ENCODE measurements at regions not wholly inside any gene's neighbourhood (a gene's known extent, or its start where the extent isn't known, plus 50 kb on each side); places are given as distances from the start of the nearest gene placed in this dataset.

DNA sequence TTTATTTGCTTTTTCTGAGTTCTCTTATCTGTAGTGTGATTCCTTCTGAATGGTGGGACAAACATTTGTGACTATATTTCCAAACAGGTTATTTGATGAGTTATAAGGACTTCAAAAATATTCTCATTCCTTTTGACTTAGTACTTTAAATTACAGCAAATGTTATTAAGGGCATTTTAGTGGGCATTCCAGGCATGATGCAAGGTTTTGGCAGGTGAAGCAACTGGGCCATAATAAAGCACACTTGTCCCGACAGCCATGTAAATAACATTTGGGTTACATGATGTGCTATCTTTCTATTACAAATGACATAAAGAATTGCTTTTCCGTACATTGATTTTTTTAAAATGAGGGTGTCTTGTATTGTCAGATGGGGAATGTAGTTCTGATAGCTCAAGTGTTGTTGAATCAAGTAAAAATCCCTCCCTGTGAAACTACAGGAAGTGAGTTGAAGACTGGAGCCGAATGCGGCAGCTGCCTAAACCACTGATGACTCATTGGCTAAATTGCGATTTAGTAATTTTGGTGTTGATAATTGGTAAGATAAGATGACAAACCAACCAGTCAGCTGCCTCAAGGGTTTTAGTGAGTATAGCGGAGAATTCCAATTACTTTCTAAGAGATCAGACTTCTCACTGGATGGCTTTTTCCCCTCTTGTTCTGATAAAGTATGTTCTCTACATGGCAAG is 231.3 kb upstream of the NPY start:
- DNase-seq (ENCODE audit: low spot score), result no peak
- WGBS, 2 donors (ENCODE audit: extremely low coverage in 2 of 2, insufficient read length in 2 of 2, insufficient replicate concordance in 1 of 2), result no CpG with 5 or more reads among the region's 6 CpGs
- H4K91ac ChIP-seq (ENCODE audit: low read depth, low read length, poor library complexity), result no peak overlapping the region
- H3K4ac ChIP-seq (ENCODE audit: low read length), result no peak overlapping the region
- no peak overlapping the region for H2AFZ ChIP-seq (ENCODE audit: low read length)
- no peaks in the 10 kb centered on the region for H3K36me3 ChIP-seq (replicated peaks in 1 of 2; ENCODE audit: control insufficient read depth in 2 of 2, insufficient read depth in 2 of 2, low read length in 2 of 2)
- no peak overlapping the region for H3K23ac ChIP-seq (ENCODE audit: low read depth, low read length, poor library complexity)
- H3K27ac ChIP-seq (replicated peaks; ENCODE audit: low read length), result no peak overlapping the region
- no peaks in the 10 kb centered on the region for H3K4me1 ChIP-seq (ENCODE audit: control insufficient read depth in 2 of 2, insufficient read depth in 1 of 2, low read depth in 1 of 2, low read length in 2 of 2)
- H2AK5ac ChIP-seq (ENCODE audit: low read depth, low read length), result no peak overlapping the region
- no peak overlapping the region for H3K4me2 ChIP-seq (ENCODE audit: insufficient read depth, low read length, poor library complexity, severe bottlenecking)
- H3K9ac ChIP-seq (ENCODE audit: low read depth, low read length, poor library complexity), result no peak overlapping the region
- H3K79me1 ChIP-seq (ENCODE audit: low read depth, low read length), result no peaks in the 10 kb centered on the region
- no peak overlapping the region for H3K4me3 ChIP-seq (ENCODE audit: low read length in 2 of 2)
- no peak overlapping the region for H2BK5ac ChIP-seq (ENCODE audit: low read length)
- no peak overlapping the region for H3K18ac ChIP-seq (ENCODE audit: low read length)
- no peak overlapping the region for H2BK120ac ChIP-seq (ENCODE audit: low read depth, low read length)
- H2BK12ac ChIP-seq (ENCODE audit: low read length), result no peak overlapping the region
- no peak overlapping the region for H2BK15ac ChIP-seq (ENCODE audit: low read length)
- peaks cover 0 to 2% (median 0%) of the 10 kb centered on the region in 3 experiments for H3K27me3 ChIP-seq (ENCODE audit: control insufficient read depth in 3 of 3, insufficient read depth in 3 of 3, low read depth in 1 of 3, low read length in 3 of 3)
- no peak overlapping the region for H3K14ac ChIP-seq (ENCODE audit: low read length)
- H3K9me3 ChIP-seq (replicated peaks in 1 of 2; ENCODE audit: control insufficient read depth in 2 of 2, insufficient read depth in 1 of 2, low read depth in 1 of 2, low read length in 2 of 2), result no peaks in the 10 kb centered on the region
- H4K8ac ChIP-seq (ENCODE audit: low read depth, low read length), result no peak overlapping the region

DNA sequence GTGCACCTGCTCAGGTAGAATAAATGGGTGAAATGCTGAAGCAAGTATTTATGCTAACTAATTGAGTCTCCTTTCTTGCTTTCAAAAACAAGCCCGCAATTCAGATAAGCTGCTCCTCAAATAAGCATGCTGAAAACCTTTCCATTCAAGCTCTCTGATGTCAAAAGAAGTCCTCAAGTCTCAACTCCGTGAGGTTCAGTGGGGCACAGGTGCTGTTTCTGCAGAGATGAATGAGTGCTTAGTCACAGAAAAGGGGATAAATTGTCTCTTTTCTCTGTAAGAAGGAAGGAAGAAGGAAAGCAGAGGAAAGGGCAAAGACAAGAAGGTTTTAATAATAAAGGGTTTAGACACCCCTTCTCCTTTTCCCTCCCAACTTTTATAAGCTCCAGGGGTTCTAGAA is 229.8 kb upstream of the NPY start:
- WGBS, 2 donors (ENCODE audit: extremely low coverage in 2 of 2, insufficient read length in 2 of 2, insufficient replicate concordance in 1 of 2), result no CpG with 5 or more reads among the region's 2 CpGs
- Histone ChIP-seq H3K23ac (ENCODE audit: low read depth, low read length, poor library complexity) (no peak overlapping the region), H3K27ac (replicated peaks; ENCODE audit: low read length) (no peak overlapping the region), H2AK5ac (ENCODE audit: low read depth, low read length) (no peak overlapping the region), H2BK120ac (ENCODE audit: low read depth, low read length) (no peak overlapping the region), H3K14ac (ENCODE audit: low read length) (no peak overlapping the region), H3K4me3 (ENCODE audit: low read length in 2 of 2) (no peak overlapping the region), H3K18ac (ENCODE audit: low read length) (no peak overlapping the region), H4K8ac (ENCODE audit: low read depth, low read length) (no peak overlapping the region), H3K4me2 (ENCODE audit: insufficient read depth, low read length, poor library complexity, severe bottlenecking) (no peak overlapping the region), H3K9ac (ENCODE audit: low read depth, low read length, poor library complexity) (no peak overlapping the region), H2BK12ac (ENCODE audit: low read length) (no peak overlapping the region), H2BK15ac (ENCODE audit: low read length) (no peak overlapping the region), H3K4me1 (ENCODE audit: control insufficient read depth in 2 of 2, insufficient read depth in 1 of 2, low read depth in 1 of 2, low read length in 2 of 2) (no peaks in the 10 kb centered on the region), H2BK5ac (ENCODE audit: low read length) (no peak overlapping the region), H3K4ac (ENCODE audit: low read length) (no peak overlapping the region), H3K79me1 (ENCODE audit: low read depth, low read length) (no peaks in the 10 kb centered on the region), H3K9me3 (replicated peaks in 1 of 2; ENCODE audit: control insufficient read depth in 2 of 2, insufficient read depth in 1 of 2, low read depth in 1 of 2, low read length in 2 of 2) (no peaks in the 10 kb centered on the region), H3K36me3 (replicated peaks in 1 of 2; ENCODE audit: control insufficient read depth in 2 of 2, insufficient read depth in 2 of 2, low read length in 2 of 2) (no peaks in the 10 kb centered on the region), H4K91ac (ENCODE audit: low read depth, low read length, poor library complexity) (no peak overlapping the region), H3K27me3 (ENCODE audit: control insufficient read depth in 3 of 3, insufficient read depth in 3 of 3, low read depth in 1 of 3, low read length in 3 of 3) (peaks cover 0 to 2% (median 0%) of the 10 kb centered on the region in 3 experiments), H2AFZ (ENCODE audit: low read length) (no peak overlapping the region)
- no peak for DNase-seq (ENCODE audit: low spot score)

DNA sequence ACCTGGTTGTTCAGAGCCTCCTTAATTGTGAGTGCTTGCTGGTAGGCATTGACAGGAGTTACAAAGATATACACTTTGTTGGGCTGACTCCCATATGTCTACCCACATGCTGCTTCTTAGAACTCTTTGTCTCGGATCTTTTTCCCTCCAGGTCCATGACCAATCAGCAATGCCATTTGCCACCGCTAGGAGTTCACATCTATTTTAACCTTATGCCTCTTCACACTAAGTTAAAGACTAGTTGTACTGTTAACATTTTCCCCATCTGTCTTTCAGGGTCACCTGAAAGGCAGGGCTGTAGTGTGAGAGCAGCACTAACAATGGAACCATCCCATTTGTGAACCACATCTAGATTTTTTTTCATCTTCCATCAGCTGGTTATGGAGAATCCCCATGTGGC is 226.7 kb upstream of the NPY start:
- DNase-seq (ENCODE audit: low spot score), result no peak

DNA sequence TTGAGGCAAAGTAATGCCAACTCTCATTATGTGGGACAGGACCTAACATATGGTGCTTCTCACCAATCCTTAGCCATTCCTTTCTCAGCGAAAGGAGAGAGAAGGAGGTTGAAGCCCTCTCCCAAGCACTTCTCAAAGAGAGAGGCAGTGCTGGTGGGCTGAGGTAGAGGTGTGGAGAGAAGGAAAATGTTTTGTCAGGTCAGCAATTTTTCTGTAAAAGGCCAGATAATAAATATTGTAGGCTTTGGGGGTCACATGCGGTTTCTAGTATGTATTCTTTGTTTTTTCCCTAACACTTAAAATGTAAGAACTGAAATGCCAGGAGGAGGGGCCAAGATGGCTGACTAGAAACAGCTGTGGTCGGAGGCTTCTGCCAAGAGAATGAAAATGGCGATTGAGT is 225.0 kb upstream of the NPY start:
- H3K4ac ChIP-seq (ENCODE audit: low read length), result no peak overlapping the region

More for the DNA sequence above, 226.7 kb upstream of the NPY start:
- H3K27ac ChIP-seq (replicated peaks; ENCODE audit: low read length), result no peak overlapping the region
- no peak overlapping the region for H3K4me2 ChIP-seq (ENCODE audit: insufficient read depth, low read length, poor library complexity, severe bottlenecking)
- no peak overlapping the region for H4K91ac ChIP-seq (ENCODE audit: low read depth, low read length, poor library complexity)
- H2AK5ac ChIP-seq (ENCODE audit: low read depth, low read length), result no peak overlapping the region
- H3K36me3 ChIP-seq (replicated peaks in 1 of 2; ENCODE audit: control insufficient read depth in 2 of 2, insufficient read depth in 2 of 2, low read length in 2 of 2), result no peaks in the 10 kb centered on the region
- H3K4me3 ChIP-seq (ENCODE audit: low read length in 2 of 2), result no peak overlapping the region
- no peak overlapping the region for H2AFZ ChIP-seq (ENCODE audit: low read length)
- no CpG with 5 or more reads among the region's 2 CpGs for WGBS, 2 donors (ENCODE audit: extremely low coverage in 2 of 2, insufficient read length in 2 of 2, insufficient replicate concordance in 1 of 2)
- no peak overlapping the region for H3K18ac ChIP-seq (ENCODE audit: low read length)
- H3K9ac ChIP-seq (ENCODE audit: low read depth, low read length, poor library complexity), result no peak overlapping the region
- no peaks in the 10 kb centered on the region for H3K4me1 ChIP-seq (ENCODE audit: control insufficient read depth in 2 of 2, insufficient read depth in 1 of 2, low read depth in 1 of 2, low read length in 2 of 2)
- H2BK12ac ChIP-seq (ENCODE audit: low read length), result no peak overlapping the region
- H3K79me1 ChIP-seq (ENCODE audit: low read depth, low read length), result no peaks in the 10 kb centered on the region
- H3K27me3 ChIP-seq (ENCODE audit: control insufficient read depth in 3 of 3, insufficient read depth in 3 of 3, low read depth in 1 of 3, low read length in 3 of 3), result peaks cover 0 to 2% (median 0%) of the 10 kb centered on the region in 3 experiments
- H3K23ac ChIP-seq (ENCODE audit: low read depth, low read length, poor library complexity), result no peak overlapping the region
- no peak overlapping the region for H2BK5ac ChIP-seq (ENCODE audit: low read length)
- no peak overlapping the region for H2BK15ac ChIP-seq (ENCODE audit: low read length)
- no peak overlapping the region for H3K14ac ChIP-seq (ENCODE audit: low read length)
- H4K8ac ChIP-seq (ENCODE audit: low read depth, low read length), result no peak overlapping the region
- no peak overlapping the region for H2BK120ac ChIP-seq (ENCODE audit: low read depth, low read length)
- peaks cover 0 to 2% of the 10 kb centered on the region in 2 donors for H3K9me3 ChIP-seq (replicated peaks in 1 of 2; ENCODE audit: control insufficient read depth in 2 of 2, insufficient read depth in 1 of 2, low read depth in 1 of 2, low read length in 2 of 2)
- H3K4ac ChIP-seq (ENCODE audit: low read length), result no peak overlapping the region

More for the DNA sequence above, 225.0 kb upstream of the NPY start:
- H2BK15ac ChIP-seq (ENCODE audit: low read length), result no peak overlapping the region
- no peaks in the 10 kb centered on the region for H3K4me1 ChIP-seq (ENCODE audit: control insufficient read depth in 2 of 2, insufficient read depth in 1 of 2, low read depth in 1 of 2, low read length in 2 of 2)
- no peak overlapping the region for H3K14ac ChIP-seq (ENCODE audit: low read length)
- no peak overlapping the region for H4K91ac ChIP-seq (ENCODE audit: low read depth, low read length, poor library complexity)
- no peak overlapping the region for H3K9ac ChIP-seq (ENCODE audit: low read depth, low read length, poor library complexity)
- no peak overlapping the region for H3K27ac ChIP-seq (replicated peaks; ENCODE audit: low read length)
- H3K4me2 ChIP-seq (ENCODE audit: insufficient read depth, low read length, poor library complexity, severe bottlenecking), result no peak overlapping the region
- WGBS, 2 donors (ENCODE audit: extremely low coverage in 2 of 2, insufficient read length in 2 of 2, insufficient replicate concordance in 1 of 2), result no CpG with 5 or more reads among the region's 4 CpGs
- no peak overlapping the region for H2AK5ac ChIP-seq (ENCODE audit: low read depth, low read length)
- no peaks in the 10 kb centered on the region for H3K36me3 ChIP-seq (replicated peaks in 1 of 2; ENCODE audit: control insufficient read depth in 2 of 2, insufficient read depth in 2 of 2, low read length in 2 of 2)
- H3K4me3 ChIP-seq (ENCODE audit: low read length in 2 of 2), result no peak overlapping the region
- no peak overlapping the region for H2BK5ac ChIP-seq (ENCODE audit: low read length)
- H2BK120ac ChIP-seq (ENCODE audit: low read depth, low read length), result no peak overlapping the region
- H3K27me3 ChIP-seq (ENCODE audit: control insufficient read depth in 3 of 3, insufficient read depth in 3 of 3, low read depth in 1 of 3, low read length in 3 of 3), result peaks cover 0 to 2% (median 0%) of the 10 kb centered on the region in 3 experiments
- H2AFZ ChIP-seq (ENCODE audit: low read length), result no peak overlapping the region
- no peak overlapping the region for H4K8ac ChIP-seq (ENCODE audit: low read depth, low read length)
- DNase-seq (ENCODE audit: low spot score), result no peak
- H3K18ac ChIP-seq (ENCODE audit: low read length), result no peak overlapping the region
- no peak overlapping the region for H3K23ac ChIP-seq (ENCODE audit: low read depth, low read length, poor library complexity)
- H2BK12ac ChIP-seq (ENCODE audit: low read length), result no peak overlapping the region
- H3K79me1 ChIP-seq (ENCODE audit: low read depth, low read length), result no peaks in the 10 kb centered on the region
- H3K9me3 ChIP-seq (replicated peaks in 1 of 2; ENCODE audit: control insufficient read depth in 2 of 2, insufficient read depth in 1 of 2, low read depth in 1 of 2, low read length in 2 of 2), result peaks cover 0 to 2% of the 10 kb centered on the region in 2 donors
